GM18873 (cell line): ENCODE measurements at regions not wholly inside any gene's neighbourhood (a gene's known extent, or its start where the extent isn't known, plus 50 kb on each side); places are given as distances from the start of the nearest gene placed in this dataset.
"Not testable (repeated sequence)": the region's sequence is repeated elsewhere in the genome, so short reads cannot be mapped to it uniquely, and the experiment has no call there.

ENCODE experiments used
- ATAC-seq: cut with Tn5 transposase; IDR thresholded peaks from one replicate; pipeline ENCODE4 v1.9.1; 2021; ENCODE audit warnings: mild to moderate bottlenecking, moderate library complexity, moderate number of reproducible peaks; ENCODE audit not compliant: unreplicated experiment, low FRiP score

DNA sequence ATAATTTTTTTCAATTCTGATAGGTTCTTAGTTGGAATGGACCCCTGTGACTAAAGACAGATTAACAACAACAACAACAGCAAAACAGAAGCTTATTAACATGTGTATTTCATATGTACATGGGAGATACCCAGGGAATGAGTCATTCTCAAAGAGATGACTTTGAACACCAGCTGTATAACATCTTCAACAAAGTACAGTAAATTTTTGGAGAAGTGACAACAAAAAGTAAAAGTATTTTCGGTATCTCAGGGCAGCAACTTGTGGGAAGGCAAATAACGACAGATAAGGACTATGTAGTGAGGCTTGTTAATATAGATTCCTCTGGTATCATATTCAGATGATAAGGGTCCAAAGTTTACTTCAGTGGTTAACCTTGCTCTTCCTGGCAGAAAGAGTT is 573.4 kb upstream of the RAG2 start:
- ATAC-seq: no peak

DNA sequence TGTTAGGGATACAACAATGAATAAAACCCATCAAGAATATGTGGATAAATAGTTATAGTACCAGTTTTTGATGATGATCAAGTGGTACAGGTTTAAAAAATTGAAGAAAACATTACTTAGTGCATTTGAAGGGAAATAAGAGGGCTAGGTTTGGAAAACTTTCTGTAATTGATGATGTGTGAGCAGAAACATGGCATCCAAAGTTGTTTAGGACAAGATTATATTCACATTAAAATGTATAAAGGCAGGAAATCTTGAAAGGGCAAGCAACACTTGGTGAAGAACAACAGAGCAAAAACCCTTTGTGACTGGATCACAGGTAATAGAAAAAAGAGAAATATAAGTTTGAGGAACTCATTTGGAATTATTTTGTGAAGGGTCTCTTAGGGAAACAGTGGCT is 572.3 kb upstream of the RAG2 start:
- ATAC-seq: no peak

DNA sequence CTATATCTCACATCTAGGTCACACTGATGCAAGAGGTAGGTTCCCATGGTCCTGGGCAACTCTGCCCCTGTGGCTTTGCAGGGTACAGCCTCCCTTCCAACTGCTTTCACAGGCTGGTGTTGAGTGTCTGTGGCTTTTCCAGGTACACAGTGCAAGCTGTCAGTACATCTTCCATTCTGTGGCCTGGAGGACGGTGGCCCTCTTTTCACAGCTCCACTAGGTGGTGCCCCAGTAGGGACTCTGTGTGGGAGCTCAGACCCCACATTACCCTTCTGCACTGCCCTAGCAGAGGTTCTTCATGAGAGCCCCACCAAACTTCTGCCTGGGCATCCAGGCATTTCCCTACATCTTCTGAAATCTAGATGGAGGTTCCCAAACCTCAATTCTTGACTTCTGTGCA is 547.4 kb upstream of the RAG2 start:
- not testable (repeated sequence) for ATAC-seq

DNA sequence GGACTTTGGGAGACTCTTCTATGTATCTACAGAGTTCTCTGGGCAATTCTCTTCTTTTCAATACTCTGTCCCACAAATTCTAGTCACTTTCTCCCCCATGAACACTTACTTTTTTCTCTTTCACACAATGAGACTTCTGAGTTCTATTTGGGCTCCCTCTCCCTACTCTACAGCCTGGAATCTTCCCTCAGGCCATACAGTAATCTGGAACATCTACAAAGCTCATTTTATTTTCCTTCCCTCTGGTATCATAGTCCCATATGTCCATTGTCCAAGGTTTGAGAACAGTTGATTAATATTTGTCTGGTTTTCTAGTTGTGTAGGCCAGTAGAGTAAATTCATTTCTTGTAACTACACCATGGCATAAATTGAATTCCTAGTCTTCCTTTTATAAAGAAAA is 544.6 kb upstream of the RAG2 start:
- ATAC-seq: no peak

DNA sequence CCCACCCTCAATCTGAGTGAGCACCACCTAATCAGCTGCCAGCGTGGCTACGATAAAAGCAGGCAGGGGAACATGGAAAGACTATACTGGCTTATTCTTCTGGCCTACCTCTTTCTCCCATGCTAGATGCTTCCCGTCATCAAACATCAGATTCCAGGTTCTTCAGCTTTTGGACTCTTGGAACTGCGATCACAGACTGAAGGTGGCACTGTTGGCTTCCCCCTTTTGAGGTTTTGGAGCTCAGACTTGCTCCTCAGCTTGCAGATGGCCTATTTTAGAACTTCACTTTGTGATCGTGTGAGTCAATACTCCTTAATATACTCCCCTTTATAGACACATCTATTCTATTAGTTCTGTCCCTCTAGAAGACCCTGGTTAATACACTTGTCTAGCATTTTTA is 543.7 kb upstream of the RAG2 start:
- no peak for ATAC-seq

DNA sequence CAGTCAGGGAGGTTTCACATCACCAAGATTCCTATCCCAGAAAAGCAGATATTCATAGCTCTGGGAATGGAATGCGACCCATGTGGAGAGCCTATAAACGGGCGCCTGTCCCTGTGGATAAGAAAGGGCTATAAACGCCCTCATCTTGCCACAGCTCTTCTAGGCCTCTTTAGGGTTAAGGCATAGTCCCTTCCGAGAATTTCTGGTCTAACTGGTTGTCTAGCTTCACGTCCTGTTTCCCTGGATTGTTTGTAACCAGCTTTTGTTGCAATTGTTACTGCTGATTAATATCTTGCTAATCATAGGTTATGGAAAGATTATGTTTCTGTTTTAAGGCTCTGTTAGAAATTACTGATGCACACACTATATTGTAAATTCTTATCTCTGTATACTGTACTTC is 537.6 kb upstream of the RAG2 start:
- not testable (repeated sequence) for ATAC-seq

DNA sequence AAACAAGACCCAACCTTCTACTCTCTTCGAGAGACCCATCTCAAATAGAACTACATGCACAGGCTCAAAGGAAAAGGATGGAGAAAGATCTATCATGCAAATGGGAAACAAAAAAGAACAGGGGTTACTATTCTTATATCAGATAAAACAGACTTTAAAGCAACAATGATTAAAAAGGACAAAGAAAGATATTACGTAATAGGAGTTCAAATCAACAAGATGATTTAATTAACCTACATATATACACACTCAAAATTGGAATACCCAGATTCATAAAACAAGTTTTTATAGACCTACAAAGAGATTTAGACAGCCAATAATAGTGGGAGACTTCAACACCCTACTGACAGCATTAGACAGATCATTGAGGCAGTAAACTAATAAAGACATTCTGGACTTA is 536.6 kb upstream of the RAG2 start:
- ATAC-seq: no peak

DNA sequence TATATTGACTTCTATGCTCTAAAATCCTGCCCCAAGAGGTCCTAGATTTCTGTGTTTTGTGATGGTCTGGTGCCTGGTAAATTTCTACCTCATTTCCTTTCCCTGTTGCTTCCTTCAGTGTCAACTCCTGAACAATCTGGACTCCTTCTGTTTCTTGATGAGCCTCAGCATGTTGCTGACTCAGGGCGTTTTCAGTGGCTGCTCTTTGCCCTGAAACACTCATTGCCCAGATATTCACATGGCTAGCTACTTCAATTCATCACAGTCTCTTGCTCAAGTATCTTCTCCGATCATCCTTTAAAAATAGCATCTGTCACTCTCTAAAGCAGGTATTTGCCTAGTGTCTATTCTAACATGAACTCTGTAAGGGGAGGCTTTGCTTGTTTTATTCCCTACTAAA is 526.3 kb upstream of the RAG2 start:
- no peak for ATAC-seq

DNA sequence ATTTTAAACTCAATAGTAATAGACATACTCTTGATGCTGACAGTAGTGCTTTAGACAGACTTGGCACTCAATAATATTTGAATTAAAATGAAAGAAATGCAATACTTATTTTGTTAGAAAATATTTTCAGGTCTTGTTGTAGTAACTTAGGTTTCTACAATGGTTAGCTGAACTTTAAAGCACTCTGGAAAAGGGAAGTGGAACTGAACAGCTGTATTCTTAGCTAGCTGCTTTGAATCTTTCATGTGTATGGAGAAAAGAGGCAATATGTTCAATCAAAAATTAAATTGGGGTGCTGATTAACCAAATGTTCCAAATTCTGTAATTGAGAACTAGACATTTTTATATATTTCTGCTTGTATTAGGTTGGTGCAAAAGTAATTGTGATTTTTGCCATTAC is 517.9 kb upstream of the RAG2 start:
- ATAC-seq: no peak

DNA sequence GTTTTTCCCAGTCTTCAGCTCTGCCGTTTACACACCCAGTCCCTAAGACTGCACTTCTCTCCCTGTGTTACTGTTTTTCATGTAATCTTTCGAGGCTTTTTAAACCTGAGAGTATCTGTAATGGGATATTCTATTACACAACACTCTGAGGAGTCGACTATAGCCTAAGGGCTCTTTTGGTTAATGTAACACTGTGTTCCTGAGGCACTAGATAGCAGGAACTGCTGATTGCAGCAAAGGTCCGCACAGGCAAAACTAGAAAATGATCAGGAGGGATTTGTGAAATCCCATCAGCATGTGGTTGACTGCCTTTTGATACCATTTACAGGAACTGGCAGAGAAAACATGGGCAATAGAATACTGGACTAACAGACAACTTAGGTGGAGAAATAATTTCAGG is 512.3 kb upstream of the RAG2 start:
- ATAC-seq: no peak

DNA sequence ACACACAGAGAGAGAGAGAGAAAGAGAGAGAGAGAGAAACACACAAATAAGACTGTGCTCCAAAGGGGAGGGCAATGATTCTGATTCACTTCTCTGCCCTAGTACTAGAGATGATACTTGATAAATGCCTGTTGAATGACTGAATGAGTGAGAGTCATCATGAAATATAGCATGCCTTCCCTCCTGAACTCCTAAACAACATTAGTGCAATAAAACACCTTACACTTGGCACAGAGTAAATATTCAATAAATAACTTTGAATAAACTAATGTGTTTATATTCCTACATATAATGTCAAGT is 511.2 kb upstream of the RAG2 start:
- no peak for ATAC-seq

DNA sequence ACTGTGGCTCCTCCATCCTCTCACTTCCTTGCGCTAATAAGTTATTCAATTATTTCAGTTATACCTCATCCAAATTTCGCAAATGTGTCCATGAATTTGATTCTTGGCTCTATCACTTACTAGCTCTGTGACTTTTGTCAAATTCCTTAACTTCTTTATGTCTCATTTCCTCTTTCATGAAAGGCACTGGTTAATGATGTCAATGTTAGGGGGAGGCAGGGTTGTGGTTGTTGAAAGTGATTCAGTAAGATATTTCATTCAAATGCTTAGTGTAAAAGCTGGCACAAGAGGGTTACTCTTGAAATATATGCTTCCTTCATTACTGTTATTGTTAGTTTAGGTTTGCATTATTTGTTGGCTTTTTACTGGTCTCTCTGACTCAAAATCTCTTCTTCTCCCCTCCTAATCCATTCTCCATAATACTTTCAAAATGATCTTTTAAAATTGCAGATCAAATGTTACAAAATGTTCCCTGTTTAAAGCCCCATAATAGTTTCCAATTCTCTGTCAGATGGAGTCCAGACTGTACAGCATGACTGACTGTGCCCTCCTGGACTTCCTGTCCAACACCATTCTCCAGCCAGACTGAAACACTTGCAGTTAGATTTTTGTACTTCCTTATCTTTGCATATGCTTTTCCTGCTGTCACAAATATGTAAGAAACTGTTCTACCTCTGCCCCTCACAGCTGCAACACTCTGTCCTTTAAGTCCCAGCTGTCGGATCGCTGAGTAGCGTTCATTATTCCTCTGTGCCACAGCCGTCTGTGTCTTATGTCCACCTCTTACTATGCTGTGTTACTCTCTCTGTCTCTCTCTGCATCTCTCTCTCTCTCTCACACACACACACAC is 510.6 kb upstream of the RAG2 start:
- no peak for ATAC-seq

DNA sequence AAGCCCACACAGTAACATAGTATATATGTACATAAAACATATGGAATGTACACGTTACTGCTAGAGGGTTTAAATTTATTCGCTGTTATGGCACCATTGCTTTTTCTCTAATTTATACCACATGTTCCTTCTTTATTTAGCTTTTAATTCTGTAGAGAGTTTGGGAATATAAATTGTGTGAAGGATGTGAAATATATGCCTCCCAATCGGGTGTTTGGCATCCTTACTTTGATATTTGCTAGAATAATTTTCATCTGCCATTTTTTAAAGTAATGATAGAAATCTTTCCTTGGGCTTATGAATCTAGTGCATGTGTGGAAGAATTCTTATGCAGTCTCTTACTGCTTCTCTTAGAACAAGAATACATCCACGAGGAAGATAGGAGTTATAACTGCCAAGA is 509.8 kb upstream of the RAG2 start:
- no peak for ATAC-seq

DNA sequence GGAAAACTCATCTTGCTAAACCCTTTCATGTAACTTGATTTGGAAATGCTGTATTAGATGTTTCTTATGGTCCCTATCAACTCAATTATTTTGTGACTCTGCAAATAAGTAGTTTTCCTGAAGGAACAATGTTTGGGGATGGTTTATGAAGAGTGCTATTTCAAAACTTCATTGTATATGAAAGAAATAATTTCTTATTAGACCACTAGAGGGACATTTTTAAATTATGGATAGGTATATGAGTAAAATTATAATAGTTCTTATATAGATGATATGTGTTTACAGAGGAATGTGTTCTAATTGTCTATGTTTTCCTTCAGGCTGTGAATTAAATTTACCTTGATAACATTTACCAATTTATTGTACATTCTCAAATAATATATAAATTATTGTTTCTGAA is 509.4 kb upstream of the RAG2 start:
- ATAC-seq: no peak

DNA sequence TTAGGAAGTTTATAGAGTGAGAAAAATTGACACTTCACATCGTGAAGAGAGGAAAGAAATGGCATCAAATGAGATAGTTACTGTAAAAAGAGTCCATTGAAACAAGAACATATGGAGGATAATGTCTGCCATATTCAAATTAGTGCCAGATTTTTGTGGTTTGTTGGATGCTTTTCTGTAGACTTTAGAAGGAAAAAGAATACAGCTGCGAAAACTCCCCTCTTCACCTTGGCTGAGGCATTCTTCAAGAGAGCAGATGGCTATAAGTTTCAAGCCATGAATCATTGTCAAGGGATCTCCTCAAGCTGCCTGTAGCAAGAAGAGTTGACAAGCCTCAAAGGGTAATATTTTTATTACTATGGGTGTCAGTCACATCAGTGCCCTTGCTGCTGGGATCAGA is 507.4 kb upstream of the RAG2 start:
- no peak for ATAC-seq

DNA sequence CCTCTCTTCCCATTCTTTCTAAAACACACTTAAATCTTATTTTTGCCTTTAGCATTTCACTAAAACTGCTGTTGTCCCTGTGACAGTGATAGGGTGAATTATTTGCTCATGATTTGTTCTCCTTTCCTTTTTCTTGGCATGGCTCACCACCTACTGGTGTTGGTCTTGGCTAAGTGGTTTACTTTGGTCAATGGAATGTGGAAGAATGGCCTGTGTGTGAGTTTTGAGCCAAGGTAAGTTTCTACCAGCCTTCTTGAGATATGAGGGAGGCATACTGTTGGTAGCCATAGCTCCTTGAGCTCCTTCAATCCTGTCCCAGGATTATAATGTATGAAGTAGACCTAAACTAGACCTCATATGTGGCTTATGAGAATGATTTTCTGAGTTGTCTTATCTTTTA is 506.3 kb upstream of the RAG2 start:
- ATAC-seq: no peak

DNA sequence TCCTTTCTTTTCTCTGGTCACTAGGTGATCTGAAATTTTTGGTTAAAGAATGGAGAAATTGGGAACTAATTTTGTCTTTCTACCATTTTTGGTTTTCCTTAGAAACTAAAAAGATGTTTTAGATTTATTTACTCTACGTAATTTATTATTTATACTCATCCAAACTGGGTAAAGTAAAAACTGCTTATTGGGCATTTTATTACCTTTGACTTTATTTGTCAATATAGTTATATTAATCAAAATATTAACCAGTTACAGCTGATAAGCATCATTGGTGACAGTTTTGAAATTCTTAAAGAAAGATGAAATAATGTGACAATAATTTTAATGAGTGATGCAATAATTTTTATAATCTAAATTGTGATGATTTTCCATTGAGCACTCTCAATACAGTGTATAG is 502.0 kb upstream of the RAG2 start:
- no peak for ATAC-seq

DNA sequence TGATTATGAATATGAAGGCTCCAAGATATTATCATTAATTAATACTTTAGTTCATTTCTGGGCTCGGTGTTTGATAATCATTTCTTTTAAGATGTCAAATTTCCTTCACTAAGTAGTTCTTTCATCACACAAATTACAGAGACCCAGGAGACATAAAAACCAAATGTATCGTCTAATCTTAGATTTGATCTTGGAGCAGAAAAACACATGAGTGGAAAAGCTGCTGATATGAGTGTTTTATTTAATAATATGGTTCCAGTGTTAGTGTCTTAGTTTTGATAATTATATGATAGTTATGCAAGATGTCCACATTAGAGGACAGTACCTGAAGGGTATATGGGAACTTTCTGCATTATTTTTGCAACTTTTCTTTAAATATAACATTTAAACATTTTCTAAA is 494.5 kb upstream of the RAG2 start:
- no peak for ATAC-seq

DNA sequence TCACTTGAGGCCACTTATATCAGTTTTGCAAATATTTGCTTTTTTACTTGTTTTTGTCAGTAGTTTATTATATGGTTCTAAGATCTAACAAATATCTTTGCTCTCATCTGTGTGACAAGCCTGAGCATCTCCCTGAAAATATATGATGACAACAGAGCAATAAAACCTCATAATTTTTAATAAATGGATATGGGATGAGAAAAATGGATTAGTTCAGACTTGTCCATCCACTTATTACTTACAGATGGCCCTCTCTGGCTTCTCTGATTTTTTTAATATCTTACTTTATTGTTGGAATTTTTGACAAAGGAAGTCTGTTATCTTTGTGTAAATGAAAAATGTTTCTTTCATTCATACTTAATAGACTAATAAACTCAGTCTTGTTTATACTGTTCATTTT is 491.4 kb upstream of the RAG2 start:
- no peak for ATAC-seq

DNA sequence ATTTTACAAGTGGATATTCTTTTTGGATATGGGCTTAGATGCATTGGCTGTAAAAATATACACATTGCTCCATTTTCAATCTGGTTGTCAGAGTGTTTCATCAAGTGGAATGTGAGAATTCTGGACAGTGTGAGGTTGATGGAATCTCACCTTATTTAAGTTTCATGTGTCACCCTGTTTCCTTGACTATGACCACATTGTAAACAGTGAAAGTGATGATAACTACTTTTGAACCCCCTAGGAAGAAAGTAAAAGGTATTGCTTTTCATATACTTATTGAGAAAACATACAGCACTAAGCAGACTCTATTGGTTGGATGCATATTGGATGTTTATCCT is 490.5 kb upstream of the RAG2 start:
- no peak for ATAC-seq

DNA sequence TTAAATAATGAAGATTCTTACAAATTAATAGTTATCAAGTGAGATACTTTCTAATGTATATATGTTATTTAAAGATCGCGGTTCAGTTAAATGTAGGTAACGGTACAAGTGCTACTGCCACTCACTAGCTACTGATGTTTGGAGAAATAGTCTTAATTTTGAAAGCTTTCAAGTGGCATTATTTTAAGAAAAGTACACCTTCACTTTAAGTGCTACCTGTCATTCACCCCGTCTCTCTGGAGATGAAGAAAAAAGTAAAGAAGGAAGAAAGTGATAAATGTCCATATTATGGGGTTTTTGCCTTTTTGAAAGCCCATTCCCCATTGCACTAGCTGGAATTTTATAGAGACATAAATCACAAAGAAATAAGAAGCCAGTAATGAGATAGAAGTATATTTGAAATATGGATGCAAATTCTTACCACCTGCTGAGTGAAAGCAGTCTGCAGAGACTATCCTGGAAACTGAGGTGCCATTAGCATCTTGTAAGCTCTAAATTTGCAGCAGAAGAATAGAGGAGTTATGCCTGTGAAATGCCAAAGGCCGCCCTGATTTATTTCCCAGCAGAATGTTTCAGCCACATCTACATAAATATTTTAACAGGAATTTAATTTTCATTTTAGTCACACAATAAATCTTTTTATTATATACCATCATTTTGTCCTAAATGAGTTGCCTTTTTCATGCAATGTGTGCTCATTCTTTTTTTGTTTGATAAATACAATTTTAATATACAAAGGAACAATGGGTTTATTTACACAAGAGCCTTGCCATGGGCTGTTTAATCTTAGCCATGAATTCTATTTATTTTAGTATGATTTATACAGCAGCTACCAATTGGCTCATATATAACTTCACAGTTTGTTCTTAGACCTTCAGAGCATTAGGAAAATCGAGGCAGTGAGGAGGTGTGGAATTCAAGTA is 489.9 kb upstream of the RAG2 start:
- ATAC-seq: no peak

DNA sequence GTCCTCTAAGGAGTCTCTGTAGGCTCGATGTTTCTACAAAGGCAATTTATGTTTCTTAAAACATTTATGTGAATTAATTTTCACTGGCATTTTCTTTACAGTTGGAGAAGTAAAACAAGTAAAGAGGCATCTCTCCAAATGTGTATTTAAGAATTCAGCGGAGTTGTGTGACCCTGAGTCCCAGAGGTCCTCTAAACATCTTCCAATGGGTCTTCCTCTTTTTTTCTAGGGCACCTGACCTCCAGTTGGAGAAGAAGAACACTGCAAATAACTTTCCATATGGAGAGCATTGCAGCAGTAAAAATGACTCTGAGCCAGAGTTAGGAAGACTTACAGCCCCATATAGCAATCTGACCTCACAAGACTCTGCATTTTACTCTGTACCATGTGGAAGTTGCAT is 480.5 kb upstream of the RAG2 start:
- ATAC-seq: no peak
